Chondrocyte (in vitro differentiated cells): ENCODE measurements at regions not wholly inside any gene's neighbourhood (a gene's known extent, or its start where the extent isn't known, plus 50 kb on each side); places are given as distances from the start of the nearest gene placed in this dataset.

Experiments used
- DNase-seq: peaks from one replicate; pipeline ENCODE4 v3.0.0; 2021; ENCODE audit warnings: mixed read lengths, low spot score
- H3K27ac Mint-ChIP-seq: one replicate; pipeline ENCODE4 v1.8.0; 2021; ENCODE audit warnings: mild to moderate bottlenecking, moderate library complexity, mixed read lengths; ENCODE audit not compliant: unreplicated experiment
- H3K27me3 Mint-ChIP-seq: 2 replicates; pipeline ENCODE4 v1.8.0; 2021; ENCODE audit warnings: low read depth, mixed read lengths
- H3K36me3 Mint-ChIP-seq: 2 replicates; pipeline ENCODE4 v1.8.0; 2021; ENCODE audit warnings: low read depth, mixed read lengths
- H3K4me1 Mint-ChIP-seq: 2 replicates; pipeline ENCODE4 v1.8.0; 2021; ENCODE audit warnings: low read depth, mild to moderate bottlenecking, mixed read lengths
- H3K4me3 Mint-ChIP-seq: one replicate; pipeline ENCODE4 v1.8.0; 2021; ENCODE audit warnings: mild to moderate bottlenecking, moderate library complexity, mixed read lengths; ENCODE audit not compliant: unreplicated experiment
- H3K9me3 Mint-ChIP-seq: 2 replicates; pipeline ENCODE4 v1.8.0; 2021; ENCODE audit warnings: low read depth, mixed read lengths
- CTCF ChIP-seq: fragments of 200-600 bp; sonication (generic); IDR thresholded peaks from 2 replicates; pipeline ENCODE4 v1.5.0; 2021; ENCODE audit warnings: antibody characterized with exemption, mild to moderate bottlenecking, moderate library complexity

- TF ChIP-seq CTCF: no peak
Observed at GRCh38 chr5:14962604-14963003, 91.0 kb upstream of the ANKH start.

GRCh38 chr5:14960120-14960462 lies 88.5 kb upstream of the ANKH start:
- no peak for TF ChIP-seq CTCF
- Mint-ChIP-seq H3K9me3 (no peaks in the 10 kb centered on the region), H3K4me3 (no peak overlapping the region), H3K27ac (no peak overlapping the region), H3K36me3 (no peaks in the 10 kb centered on the region), H3K27me3 (peaks cover 5% of the 10 kb centered on the region), H3K4me1 (no peaks in the 10 kb centered on the region)
- no peak for DNase-seq

More at GRCh38 chr5:14962604-14963003, 91.0 kb upstream of the ANKH start:
- peaks cover 1% of the 10 kb centered on the region for H3K36me3 Mint-ChIP-seq
- H3K4me3 Mint-ChIP-seq: no peak overlapping the region
- H3K4me1 Mint-ChIP-seq: no peaks in the 10 kb centered on the region
- peaks cover 5% of the 10 kb centered on the region for H3K27me3 Mint-ChIP-seq
- no peaks in the 10 kb centered on the region for H3K9me3 Mint-ChIP-seq
- H3K27ac Mint-ChIP-seq: no peak overlapping the region
- no peak for DNase-seq

GRCh38 chr5:14959399-14960119 lies 88.0 kb upstream of the ANKH start:
- no peaks in the 10 kb centered on the region for H3K36me3 Mint-ChIP-seq
- no peak for TF ChIP-seq CTCF
- H3K4me3 Mint-ChIP-seq: no peak overlapping the region
- no peaks in the 10 kb centered on the region for H3K4me1 Mint-ChIP-seq
- peaks cover 5% of the 10 kb centered on the region for H3K27me3 Mint-ChIP-seq
- no peak for DNase-seq
- no peaks in the 10 kb centered on the region for H3K9me3 Mint-ChIP-seq
- no peak overlapping the region for H3K27ac Mint-ChIP-seq

GRCh38 chr5:14958188-14958587 lies 86.6 kb upstream of the ANKH start:
- Mint-ChIP-seq H3K27ac (no peak overlapping the region), H3K4me3 (no peak overlapping the region), H3K36me3 (no peaks in the 10 kb centered on the region), H3K9me3 (no peaks in the 10 kb centered on the region), H3K4me1 (no peaks in the 10 kb centered on the region), H3K27me3 (peaks cover 5% of the 10 kb centered on the region)
- DNase-seq: no peak
- TF ChIP-seq CTCF: no peak

GRCh38 chr5:14956423-14957046 lies 85.0 kb upstream of the ANKH start:
- no peak for DNase-seq
- Mint-ChIP-seq H3K27ac (no peak overlapping the region), H3K4me3 (no peak overlapping the region), H3K9me3 (no peaks in the 10 kb centered on the region), H3K36me3 (no peaks in the 10 kb centered on the region), H3K4me1 (no peaks in the 10 kb centered on the region), H3K27me3 (no peaks in the 10 kb centered on the region)
- TF ChIP-seq CTCF: no peak
